Left colon (tissue), 2 donors: ENCODE measurements at regions not wholly inside any gene's neighbourhood (a gene's known extent, or its start where the extent isn't known, plus 50 kb on each side); places are given as distances from the start of the nearest gene placed in this dataset.
"Not testable (repeated sequence)": the region's sequence is repeated elsewhere in the genome, so short reads cannot be mapped to it uniquely, and the experiment has no call there.

Source experiments
- ATAC-seq: fragments of 200-7000 bp; cut with Tn5 transposase; one replicate; pipeline ENCODE4 v1.9.1; 2020; ENCODE audit warnings: mild to moderate bottlenecking, moderate library complexity
- DNase-seq, 2 donors: peaks; one replicate each; pipeline ENCODE4 v3.0.0-alpha.2; 2020
- intact Hi-C, 2 donors: fragments of 100-400 bp; cut with DNase I in 1 of 2; cut with micrococcal nuclease in 1 of 2; formaldehyde crosslinking; loops; one replicate each; pipeline versions ENCODE4 v1.11.2 to v1.14.0; 2022; cut with DNase I, micrococcal nuclease
- donor health status: DM: no; HTN: no; CAD: no.
- donor health status: DM: yes; HTN: yes; CAD: no.

GRCh38 chr3:21892104-21892503 lies 141.1 kb upstream of the ZNF385D start:
- DNase-seq (no peak), ATAC-seq (no peak)
- intact Hi-C loops: no loop called here

- intact Hi-C loops: no loop called here
- no peak for ATAC-seq
- DNase-seq: no peak
Observed at GRCh38 chr3:21893242-21893641, 142.2 kb upstream of the ZNF385D start.

GRCh38 chr3:21894459-21895340 lies 143.7 kb upstream of the ZNF385D start:
- no peak for DNase-seq
- ATAC-seq: no peak
- intact Hi-C loops: no loop called here

GRCh38 chr3:21898316-21898715 lies 147.3 kb upstream of the ZNF385D start:
- DNase-seq: no peak
- intact Hi-C loops: no loop called here
- no peak for ATAC-seq

- ATAC-seq (no peak), DNase-seq (no peak)
- intact Hi-C loops: no loop called here
Observed at GRCh38 chr3:21901484-21901883, 150.5 kb upstream of the ZNF385D start.

GRCh38 chr3:21902956-21903355 lies 151.9 kb upstream of the ZNF385D start:
- no peak for DNase-seq
- intact Hi-C loops: no loop called here
- ATAC-seq: no peak

GRCh38 chr3:21909096-21909495 lies 158.1 kb upstream of the ZNF385D start:
- no peak for DNase-seq
- intact Hi-C loops: no loop called here
- ATAC-seq: no peak

GRCh38 chr3:21912711-21913110 lies 161.7 kb upstream of the ZNF385D start:
- DNase-seq: no peak
- intact Hi-C loops: no loop called here
- no peak for ATAC-seq

- ATAC-seq: no peak
- intact Hi-C loops: no loop called here
- DNase-seq: no peak
Observed at GRCh38 chr3:21913791-21914190, 162.8 kb upstream of the ZNF385D start.

- intact Hi-C loops: no loop called here
- ATAC-seq (no peak), DNase-seq (no peak)
Observed at GRCh38 chr3:21914451-21914850, 163.4 kb upstream of the ZNF385D start.

GRCh38 chr3:21919383-21919782 lies 168.4 kb upstream of the ZNF385D start:
- no peak for DNase-seq
- intact Hi-C loops: no loop called here

GRCh38 chr3:21920421-21920861 lies 169.4 kb upstream of the ZNF385D start:
- ATAC-seq (no peak), DNase-seq (no peak)
- intact Hi-C loops: no loop called here

More at GRCh38 chr3:21919383-21919782, 168.4 kb upstream of the ZNF385D start:
- no peak for ATAC-seq

- intact Hi-C loops, DNase-seq: not testable (repeated sequence)
Observed at GRCh38 chr3:21923156-21923555, 172.1 kb upstream of the ZNF385D start.

GRCh38 chr3:21927261-21927660 lies 176.3 kb upstream of the ZNF385D start:
- ATAC-seq (no peak), DNase-seq (no peak)
- intact Hi-C loops: no loop called here

More at GRCh38 chr3:21923156-21923555, 172.1 kb upstream of the ZNF385D start:
- ATAC-seq: not testable (repeated sequence)

- DNase-seq (no peak), ATAC-seq (no peak)
- intact Hi-C loops: no loop called here
Observed at GRCh38 chr3:21934591-21934990, 183.6 kb upstream of the ZNF385D start.

- intact Hi-C loops: no loop called here
- DNase-seq (no peak), ATAC-seq (no peak)
Observed at GRCh38 chr3:21936207-21936606, 185.2 kb upstream of the ZNF385D start.

- intact Hi-C loops: no loop called here
- no peak for ATAC-seq
- DNase-seq: no peak
Observed at GRCh38 chr3:21938267-21938681, 187.3 kb upstream of the ZNF385D start.

- intact Hi-C loops: no loop called here
Observed at GRCh38 chr3:21942328-21942727, 191.3 kb upstream of the ZNF385D start.

GRCh38 chr3:21944251-21944650 lies 193.2 kb upstream of the ZNF385D start:
- DNase-seq (no peak), ATAC-seq (no peak)
- intact Hi-C loops: no loop called here

More at GRCh38 chr3:21942328-21942727, 191.3 kb upstream of the ZNF385D start:
- ATAC-seq (no peak), DNase-seq (no peak)

GRCh38 chr3:21952856-21953255 lies 201.8 kb upstream of the ZNF385D start:
- no peak for DNase-seq
- ATAC-seq: no peak
- intact Hi-C loops: no loop called here

- no peak for DNase-seq
- intact Hi-C loops: no loop called here
- ATAC-seq: no peak
Observed at GRCh38 chr3:21954709-21955108, 203.7 kb upstream of the ZNF385D start.
